GM18909 (cell line): ENCODE measurements at regions not wholly inside any gene's neighbourhood (a gene's known extent, or its start where the extent isn't known, plus 50 kb on each side); places are given as distances from the start of the nearest gene placed in this dataset.

Experiments
- ATAC-seq: cut with Tn5 transposase; IDR thresholded peaks from one replicate; pipeline ENCODE4 v1.9.1; 2021; ENCODE audit warnings: mild to moderate bottlenecking; ENCODE audit not compliant: unreplicated experiment, poor library complexity

DNA sequence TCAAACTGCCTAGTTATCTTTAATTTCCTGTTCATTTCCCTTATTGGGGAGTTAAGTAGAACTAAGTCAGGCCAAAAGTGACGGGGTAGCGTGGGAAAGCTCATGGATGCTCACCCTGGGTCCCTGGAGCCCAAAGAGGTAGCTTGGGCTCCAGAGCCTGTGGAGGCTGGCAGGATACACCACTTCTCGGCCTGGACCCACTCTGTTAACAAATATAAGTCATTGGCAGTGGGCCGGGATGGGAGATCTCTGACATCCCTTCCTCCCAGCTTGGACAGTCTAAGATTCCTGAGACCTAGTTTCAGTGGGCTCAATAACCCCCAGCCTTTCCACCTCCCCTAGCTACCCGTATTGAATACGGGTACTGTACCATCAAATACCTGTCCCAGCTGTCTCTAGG lies 106.1 kb downstream of the EFNB1 start:
- ATAC-seq: no peak

GRCh38 chrX:68934421-68934820 lies 105.6 kb downstream of the EFNB1 start:
- ATAC-seq: no peak

DNA sequence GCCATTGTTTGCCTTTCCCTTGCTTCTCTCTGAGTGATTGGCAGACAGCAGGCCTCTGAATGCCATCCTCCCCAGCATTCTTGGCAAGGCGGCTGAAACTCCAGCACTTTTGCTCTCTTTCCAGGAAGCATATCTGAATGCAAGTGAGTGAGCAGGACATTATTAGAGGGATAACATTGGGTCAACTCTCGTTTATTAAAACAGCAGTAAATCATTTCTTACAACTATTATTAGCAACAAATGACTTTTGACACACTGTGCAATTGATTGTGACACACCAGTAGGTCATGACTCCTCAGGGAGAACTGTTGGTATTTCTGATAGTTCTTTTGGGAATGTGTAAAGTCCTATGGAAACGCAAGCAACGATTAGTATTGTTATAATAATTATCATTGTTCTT lies 103.8 kb downstream of the EFNB1 start:
- ATAC-seq: no peak

DNA sequence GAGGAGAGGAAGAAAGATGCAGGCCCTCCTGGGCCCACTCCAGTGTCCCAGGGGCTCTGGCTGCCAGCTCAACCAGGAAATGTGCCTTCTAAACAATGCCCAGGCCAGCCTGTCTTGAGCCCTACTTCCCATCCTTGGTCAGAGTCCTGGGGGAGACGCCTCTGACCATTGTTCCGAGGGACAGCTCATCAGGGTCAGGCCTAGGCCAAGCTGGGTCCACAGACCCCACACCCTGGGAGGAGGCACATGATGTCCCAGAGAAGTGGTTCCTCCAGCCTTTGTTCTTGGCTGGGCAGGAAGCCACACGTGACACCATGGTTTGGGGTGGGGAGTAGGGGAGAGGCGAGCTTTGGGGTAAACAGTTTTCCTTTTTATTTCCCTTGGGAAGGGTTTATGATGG lies 102.5 kb downstream of the EFNB1 start:
- no peak for ATAC-seq

- ATAC-seq: no peak
These were observed 101.9 kb downstream of the EFNB1 start for GRCh38 chrX:68930542-68931317.

DNA sequence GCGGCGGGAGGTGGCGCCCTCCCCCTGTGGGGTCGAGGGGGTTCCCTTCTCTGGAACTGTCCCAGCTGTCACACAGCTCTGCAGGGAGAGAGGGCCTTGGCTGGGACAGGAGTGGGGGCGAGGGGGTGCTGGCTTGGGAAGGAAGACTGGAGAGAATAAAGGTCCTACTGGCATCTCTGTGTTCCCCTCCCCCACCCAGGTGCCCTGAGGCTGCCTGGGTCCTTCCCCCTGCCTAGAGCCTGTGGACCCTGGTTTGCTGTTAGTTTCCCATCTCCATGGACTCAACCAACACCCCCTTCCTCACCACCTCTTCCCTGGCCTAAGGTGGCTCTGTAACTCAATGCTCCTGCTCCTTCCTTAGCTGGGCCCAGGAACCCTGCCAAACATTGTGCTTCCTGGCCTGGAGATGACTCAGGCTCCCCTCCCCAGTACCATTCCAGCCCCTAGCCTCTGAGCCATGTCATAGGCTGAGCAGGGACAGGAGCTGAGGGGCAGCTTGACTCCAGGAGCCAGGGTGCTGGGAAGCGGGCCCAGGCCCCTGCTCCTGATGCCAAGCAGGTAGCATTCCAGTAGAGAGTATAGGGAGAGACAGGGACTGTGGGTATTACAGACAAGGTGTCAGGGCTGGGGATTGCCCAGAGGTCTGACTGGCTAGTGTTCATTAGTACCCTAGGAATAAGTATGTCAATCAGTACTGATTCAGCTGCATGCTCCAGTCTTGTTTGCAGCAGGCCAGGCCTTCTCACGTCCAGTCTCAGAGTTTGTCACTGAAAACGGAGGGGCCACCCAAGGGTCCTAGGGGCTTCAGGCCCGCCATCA lies 100.7 kb downstream of the EFNB1 start:
- no peak for ATAC-seq

GRCh38 chrX:68928401-68928800 lies 99.6 kb downstream of the EFNB1 start:
- no peak for ATAC-seq

DNA sequence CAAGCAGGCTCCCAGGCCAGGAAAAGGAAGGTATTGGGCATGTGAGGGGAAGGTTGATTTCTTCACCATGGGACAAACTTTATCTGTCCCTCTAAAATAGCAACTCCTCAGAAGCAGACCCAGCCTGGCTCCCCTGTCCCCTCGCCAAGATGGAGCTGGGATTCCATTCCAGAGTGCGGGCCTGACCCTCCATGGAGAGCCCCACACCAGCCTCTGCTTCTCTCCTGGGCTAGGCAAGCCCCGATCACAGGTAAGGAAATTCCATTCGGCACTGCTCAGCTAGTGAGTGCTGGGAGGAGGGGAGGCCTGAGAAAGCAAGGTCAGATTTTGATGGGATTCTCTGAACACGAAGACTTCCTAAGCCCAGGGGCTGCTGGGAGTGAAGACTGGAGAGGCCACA lies 98.4 kb downstream of the EFNB1 start:
- no peak for ATAC-seq

- ATAC-seq: no peak
These were observed 94.3 kb downstream of the EFNB1 start for GRCh38 chrX:68923147-68923546.

GRCh38 chrX:68922013-68922412 lies 93.2 kb downstream of the EFNB1 start:
- no peak for ATAC-seq

- ATAC-seq: no peak
These were observed 91.7 kb downstream of the EFNB1 start for GRCh38 chrX:68920561-68920960.

- ATAC-seq: peak; percentile 53
These were observed 90.9 kb downstream of the EFNB1 start for GRCh38 chrX:68919707-68920106.

GRCh38 chrX:68918202-68918601 lies 89.4 kb downstream of the EFNB1 start:
- ATAC-seq: no peak

- ATAC-seq: no peak
These were observed 89.0 kb downstream of the EFNB1 start for GRCh38 chrX:68917799-68918198.

DNA sequence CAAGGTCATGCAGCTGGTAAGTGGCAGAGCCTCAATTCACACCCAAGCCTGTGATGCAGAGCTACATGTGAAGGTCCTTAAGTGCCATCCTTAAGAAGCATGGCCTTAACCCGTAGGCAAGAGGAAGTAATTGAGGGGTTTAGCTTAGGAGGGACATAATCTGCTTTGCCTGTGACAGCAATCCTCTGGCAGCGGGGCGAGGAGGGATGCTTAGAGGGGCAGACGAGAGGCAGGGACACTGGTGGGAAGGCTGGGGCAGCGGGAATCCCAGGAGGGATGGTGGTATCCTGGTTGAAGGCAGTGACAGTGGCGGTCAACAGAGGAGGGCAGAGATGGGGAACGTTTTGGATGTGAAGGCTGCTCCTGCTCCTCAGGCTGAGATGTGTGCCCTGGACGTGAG lies 88.1 kb downstream of the EFNB1 start:
- no peak for ATAC-seq

DNA sequence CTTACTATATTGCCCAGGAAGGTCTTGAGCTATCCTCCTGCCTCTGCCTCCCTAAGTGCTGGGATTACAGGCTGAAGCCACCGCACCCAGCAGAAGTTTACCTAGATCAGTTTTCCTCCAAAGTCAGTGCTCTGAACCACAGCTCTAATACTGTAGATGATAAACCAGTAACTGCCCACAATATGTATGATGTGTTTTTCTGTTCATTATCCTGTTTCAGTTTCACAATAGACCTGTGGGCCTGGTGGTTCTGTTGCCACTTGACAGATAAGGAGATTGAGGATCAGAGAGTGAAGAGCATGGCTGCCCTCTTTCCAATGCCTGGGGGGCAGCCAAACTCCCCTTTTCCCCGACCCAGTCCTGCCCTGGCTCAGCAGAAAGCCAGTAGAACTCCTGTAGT lies 87.0 kb downstream of the EFNB1 start:
- ATAC-seq: peak; percentile 80

DNA sequence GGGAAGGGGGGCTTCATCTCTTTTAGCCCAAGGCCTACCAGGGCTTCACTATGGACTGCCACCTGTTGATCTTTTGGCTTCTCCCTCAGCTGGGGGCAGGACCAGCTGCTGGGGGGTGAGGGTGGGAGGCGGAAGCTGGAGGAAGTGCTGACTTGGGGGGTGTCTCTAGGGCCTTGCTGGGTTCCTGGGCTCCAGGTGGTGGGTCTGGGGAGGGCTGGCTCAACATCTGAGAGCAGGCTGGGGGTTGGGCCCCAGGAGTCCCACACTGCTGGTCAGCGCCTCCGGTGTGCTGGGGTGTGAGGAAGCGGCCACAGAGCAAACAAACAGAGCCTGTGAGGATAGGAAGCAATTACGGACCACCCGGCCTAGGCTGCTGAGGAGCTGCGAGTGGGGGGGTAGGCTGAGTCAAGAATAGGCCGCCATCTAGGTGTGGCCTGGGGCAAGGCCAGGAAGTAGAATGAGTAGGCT lies 85.7 kb downstream of the EFNB1 start:
- ATAC-seq: no peak

DNA sequence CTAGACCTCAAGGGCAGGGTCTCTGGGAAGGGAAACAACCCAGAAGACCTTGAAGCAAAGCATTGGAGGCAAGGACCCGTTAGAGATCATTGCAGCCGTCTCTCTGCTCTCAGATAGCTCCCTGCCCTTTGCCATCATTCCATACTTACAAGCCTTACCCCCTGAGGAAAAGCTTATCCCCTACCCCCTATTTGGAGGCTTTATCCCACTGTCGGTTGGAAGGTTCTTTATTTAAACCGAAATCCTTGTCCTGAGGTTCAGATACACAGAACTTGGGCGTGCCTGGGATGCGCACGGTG lies 84.4 kb downstream of the EFNB1 start:
- ATAC-seq: no peak

DNA sequence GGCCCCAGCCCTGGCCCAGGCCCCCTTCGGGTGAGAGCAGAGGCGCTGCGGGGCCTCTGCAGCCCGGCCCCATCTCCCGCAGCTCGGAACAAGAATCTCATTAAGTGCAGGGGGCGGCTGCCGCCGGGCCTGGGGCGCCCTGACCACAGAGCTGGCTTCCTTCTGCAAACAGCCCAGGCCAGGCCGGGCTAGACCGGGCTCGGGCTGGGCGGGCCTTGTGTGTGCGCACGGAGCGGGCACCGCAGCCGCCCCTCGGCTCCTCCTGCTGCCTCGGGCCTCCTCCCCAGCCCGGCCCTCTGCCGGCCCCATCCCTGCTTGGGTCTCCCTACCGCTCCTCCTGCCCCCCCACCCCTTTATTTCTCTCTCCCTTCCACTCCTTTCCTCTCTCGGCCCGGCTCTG lies 83.3 kb downstream of the EFNB1 start:
- ATAC-seq: no peak

DNA sequence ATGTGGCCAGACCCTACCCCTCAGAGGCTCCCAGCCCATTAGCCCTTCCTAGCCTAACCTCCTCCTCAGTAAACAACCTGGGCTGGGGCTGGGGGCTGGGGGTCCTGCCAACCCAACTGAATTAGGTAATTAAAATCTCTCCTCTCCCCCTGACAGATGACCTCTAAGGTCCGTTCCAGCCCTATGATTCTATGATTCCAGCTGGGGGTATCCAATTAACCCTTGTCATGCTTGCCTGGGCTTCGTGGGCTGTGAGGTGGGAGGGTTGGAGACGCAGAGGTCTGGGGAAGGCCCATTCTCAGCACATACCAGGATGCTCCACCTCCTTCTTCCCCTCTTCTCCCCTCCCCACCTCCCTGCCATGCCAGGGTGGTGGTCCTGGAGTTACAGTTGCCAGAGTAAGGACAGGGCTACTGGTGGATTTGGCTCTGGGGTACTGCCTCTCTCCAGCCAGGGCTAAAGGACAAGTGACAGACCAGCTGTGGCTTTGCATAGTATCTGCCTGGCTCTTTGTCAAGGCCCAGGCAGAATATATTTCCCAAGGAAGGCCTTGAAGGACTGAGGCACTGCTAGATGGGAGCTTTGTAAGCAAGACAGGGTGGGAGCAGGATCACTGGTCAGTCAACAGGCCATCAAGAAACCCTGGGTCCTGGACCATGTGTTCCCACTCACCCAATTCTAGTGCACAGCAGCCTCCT lies 82.1 kb downstream of the EFNB1 start:
- no peak for ATAC-seq

GRCh38 chrX:68909945-68910344 lies 81.1 kb downstream of the EFNB1 start:
- ATAC-seq: no peak
